ENCODE measurements at regions not wholly inside any gene's neighbourhood (a gene's known extent, or its start where the extent isn't known, plus 50 kb on each side); places are given as distances from the start of the nearest gene placed in this dataset.

DNA sequence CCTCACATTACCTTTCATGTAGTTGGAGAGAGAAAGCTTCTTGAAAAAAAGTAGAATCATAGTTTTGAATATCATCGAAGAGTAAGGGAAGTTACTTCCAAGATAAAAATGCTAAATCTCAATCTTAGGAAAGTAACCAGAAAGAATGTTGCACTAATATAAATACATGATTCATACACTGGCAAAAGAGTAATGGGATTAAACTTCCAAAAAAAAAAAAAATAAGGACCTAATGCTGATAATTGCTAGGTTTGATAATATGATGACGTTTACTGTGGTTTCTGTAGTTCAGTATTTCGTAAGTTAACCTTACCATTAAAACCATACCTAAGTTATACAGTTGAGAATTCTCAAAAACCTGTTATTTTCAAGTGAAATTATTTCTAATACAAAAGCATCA lies 573.8 kb upstream of the CDH9 start:
- no peak overlapping the region for H3K14ac ChIP-seq (ENCODE audit: low read length in 2 of 2)
- H3K23ac ChIP-seq (ENCODE audit: low read length in 2 of 2): no peak overlapping the region
- H3K36me3 ChIP-seq (ENCODE audit: control insufficient read depth in 1 of 2, insufficient read depth in 2 of 2, low read depth in 1 of 2, low read length in 2 of 2): no peaks in the 10 kb centered on the region
- no peak overlapping the region for H3K9ac ChIP-seq (ENCODE audit: low read length)
- no peak overlapping the region for H4K8ac ChIP-seq (ENCODE audit: low read length)
- H3K27me3 ChIP-seq (ENCODE audit: control insufficient read depth in 1 of 2, insufficient read depth in 1 of 2, low read length in 2 of 2): no peaks in the 10 kb centered on the region
- H3K4me2 ChIP-seq (ENCODE audit: low read length, poor library complexity, severe bottlenecking): no peak overlapping the region
- DNase-seq: no peak
- no peak overlapping the region for H2AK5ac ChIP-seq (ENCODE audit: low read length, severe bottlenecking)
- no peak overlapping the region for H2BK5ac ChIP-seq (ENCODE audit: low read depth, low read length, poor library complexity, severe bottlenecking)
- no peak overlapping the region for H4K91ac ChIP-seq (ENCODE audit: low read length)
- no peak overlapping the region for H3K27ac ChIP-seq (ENCODE audit: low read length, poor library complexity, severe bottlenecking)
- H3K4me1 ChIP-seq (ENCODE audit: control insufficient read depth, insufficient read depth, low read depth, low read length): no peaks in the 10 kb centered on the region
- no peak overlapping the region for H2BK15ac ChIP-seq (ENCODE audit: low read depth, poor library complexity, severe bottlenecking)
- H3K9me3 ChIP-seq (ENCODE audit: control insufficient read depth, low read length): peaks cover 5% of the 10 kb centered on the region
- no CpG with 5 or more reads among the region's 3 CpGs for WGBS
- no peak overlapping the region for H3K4ac ChIP-seq (ENCODE audit: low read depth in 1 of 2, low read length in 2 of 2)
- H2BK12ac ChIP-seq (ENCODE audit: low read length in 2 of 2): no peak overlapping the region
- H2AFZ ChIP-seq (ENCODE audit: low read depth, low read length): no peak overlapping the region
- H3K79me1 ChIP-seq (replicated peaks; ENCODE audit: low read length, poor library complexity, severe bottlenecking): no peaks in the 10 kb centered on the region
- H2BK120ac ChIP-seq (ENCODE audit: low read depth, low read length): no peak overlapping the region
- no peak overlapping the region for H3K18ac ChIP-seq (ENCODE audit: low read depth in 1 of 2, low read length in 2 of 2)
- H3K4me3 ChIP-seq (ENCODE audit: insufficient read depth in 1 of 2, low read depth in 1 of 2, low read length in 2 of 2): no peak overlapping the region

DNA sequence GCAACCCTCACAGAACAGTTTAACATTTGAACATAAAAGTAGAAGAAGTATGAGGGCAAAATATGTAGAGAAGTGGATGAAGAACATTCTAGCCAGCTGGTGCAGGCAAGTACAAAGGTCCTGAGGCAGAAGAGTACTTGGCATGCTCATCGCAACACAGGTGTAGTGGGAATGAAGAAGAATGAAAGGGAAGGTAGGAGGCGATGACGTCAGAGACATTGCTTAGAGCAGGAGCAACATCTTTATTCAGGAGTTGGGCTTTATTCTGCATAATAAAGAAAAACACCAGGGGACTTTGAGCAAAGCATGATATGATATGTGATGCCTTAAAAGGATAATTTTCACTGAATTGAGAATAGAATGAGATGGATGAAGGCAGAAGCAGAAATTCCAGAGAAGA lies 570.6 kb upstream of the CDH9 start:
- Histone ChIP-seq H3K27ac (ENCODE audit: low read length, poor library complexity, severe bottlenecking) (no peak overlapping the region), H3K79me1 (replicated peaks; ENCODE audit: low read length, poor library complexity, severe bottlenecking) (no peaks in the 10 kb centered on the region), H3K4me1 (ENCODE audit: control insufficient read depth, insufficient read depth, low read depth, low read length) (no peaks in the 10 kb centered on the region), H3K4me3 (ENCODE audit: insufficient read depth in 1 of 2, low read depth in 1 of 2, low read length in 2 of 2) (no peak overlapping the region), H3K36me3 (ENCODE audit: control insufficient read depth in 1 of 2, insufficient read depth in 2 of 2, low read depth in 1 of 2, low read length in 2 of 2) (no peaks in the 10 kb centered on the region), H2BK120ac (ENCODE audit: low read depth, low read length) (no peak overlapping the region), H2BK12ac (ENCODE audit: low read length in 2 of 2) (no peak overlapping the region), H3K14ac (ENCODE audit: low read length in 2 of 2) (no peak overlapping the region), H3K9me3 (ENCODE audit: control insufficient read depth, low read length) (no peaks in the 10 kb centered on the region), H3K4ac (ENCODE audit: low read depth in 1 of 2, low read length in 2 of 2) (no peak overlapping the region), H4K91ac (ENCODE audit: low read length) (no peak overlapping the region), H4K8ac (ENCODE audit: low read length) (no peak overlapping the region), H2BK15ac (ENCODE audit: low read depth, poor library complexity, severe bottlenecking) (no peak overlapping the region), H3K18ac (ENCODE audit: low read depth in 1 of 2, low read length in 2 of 2) (no peak overlapping the region), H3K23ac (ENCODE audit: low read length in 2 of 2) (no peak overlapping the region), H2BK5ac (ENCODE audit: low read depth, low read length, poor library complexity, severe bottlenecking) (no peak overlapping the region), H2AK5ac (ENCODE audit: low read length, severe bottlenecking) (no peak overlapping the region), H3K27me3 (ENCODE audit: control insufficient read depth in 1 of 2, insufficient read depth in 1 of 2, low read length in 2 of 2) (no peaks in the 10 kb centered on the region), H2AFZ (ENCODE audit: low read depth, low read length) (no peak overlapping the region), H3K9ac (ENCODE audit: low read length) (no peak overlapping the region), H3K4me2 (ENCODE audit: low read length, poor library complexity, severe bottlenecking) (no peak overlapping the region)
- no peak for DNase-seq
- WGBS: 91% methylated on average over 3 of the region's 3 CpGs

DNA sequence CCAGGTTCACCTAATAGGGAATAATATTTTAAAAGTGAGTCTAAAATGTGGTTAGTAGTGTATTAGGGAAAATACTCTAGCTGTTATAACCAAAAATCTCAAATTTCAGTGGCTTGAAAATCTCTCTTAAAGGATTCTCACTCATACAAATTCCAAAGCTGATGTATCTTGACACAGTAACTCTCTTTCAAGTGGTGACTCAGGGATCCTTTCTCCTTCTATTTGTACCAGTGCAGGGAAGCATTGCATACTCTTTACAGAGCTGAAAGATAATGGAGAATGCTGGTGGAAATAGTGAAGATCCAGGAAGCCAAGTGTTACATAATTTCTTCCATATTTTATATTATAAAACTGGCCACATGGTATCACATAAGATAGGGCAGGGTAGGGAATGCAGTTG lies 560.2 kb upstream of the CDH9 start:
- H3K14ac ChIP-seq (ENCODE audit: low read length in 2 of 2): no peak overlapping the region
- H2AFZ ChIP-seq (ENCODE audit: low read depth, low read length): no peak overlapping the region
- H3K27ac ChIP-seq (ENCODE audit: low read length, poor library complexity, severe bottlenecking): no peak overlapping the region
- no peak overlapping the region for H2AK5ac ChIP-seq (ENCODE audit: low read length, severe bottlenecking)
- H3K36me3 ChIP-seq (ENCODE audit: control insufficient read depth in 1 of 2, insufficient read depth in 2 of 2, low read depth in 1 of 2, low read length in 2 of 2): no peaks in the 10 kb centered on the region
- no peak overlapping the region for H3K9ac ChIP-seq (ENCODE audit: low read length)
- H2BK15ac ChIP-seq (ENCODE audit: low read depth, poor library complexity, severe bottlenecking): no peak overlapping the region
- no peaks in the 10 kb centered on the region for H3K9me3 ChIP-seq (ENCODE audit: control insufficient read depth, low read length)
- no peak overlapping the region for H2BK12ac ChIP-seq (ENCODE audit: low read length in 2 of 2)
- no peak overlapping the region for H4K8ac ChIP-seq (ENCODE audit: low read length)
- no peak overlapping the region for H4K91ac ChIP-seq (ENCODE audit: low read length)
- H3K79me1 ChIP-seq (replicated peaks; ENCODE audit: low read length, poor library complexity, severe bottlenecking): no peaks in the 10 kb centered on the region
- no peak overlapping the region for H3K4me3 ChIP-seq (ENCODE audit: insufficient read depth in 1 of 2, low read depth in 1 of 2, low read length in 2 of 2)
- H2BK120ac ChIP-seq (ENCODE audit: low read depth, low read length): no peak overlapping the region
- no peak overlapping the region for H3K23ac ChIP-seq (ENCODE audit: low read length in 2 of 2)
- H3K4me2 ChIP-seq (ENCODE audit: low read length, poor library complexity, severe bottlenecking): no peak overlapping the region
- H3K4ac ChIP-seq (ENCODE audit: low read depth in 1 of 2, low read length in 2 of 2): no peak overlapping the region
- H3K4me1 ChIP-seq (ENCODE audit: control insufficient read depth, insufficient read depth, low read depth, low read length): no peaks in the 10 kb centered on the region
- H2BK5ac ChIP-seq (ENCODE audit: low read depth, low read length, poor library complexity, severe bottlenecking): no peak overlapping the region
- H3K27me3 ChIP-seq (ENCODE audit: control insufficient read depth in 1 of 2, insufficient read depth in 1 of 2, low read length in 2 of 2): no peaks in the 10 kb centered on the region
- no peak overlapping the region for H3K18ac ChIP-seq (ENCODE audit: low read depth in 1 of 2, low read length in 2 of 2)
- peak; percentile 5 for DNase-seq

DNA sequence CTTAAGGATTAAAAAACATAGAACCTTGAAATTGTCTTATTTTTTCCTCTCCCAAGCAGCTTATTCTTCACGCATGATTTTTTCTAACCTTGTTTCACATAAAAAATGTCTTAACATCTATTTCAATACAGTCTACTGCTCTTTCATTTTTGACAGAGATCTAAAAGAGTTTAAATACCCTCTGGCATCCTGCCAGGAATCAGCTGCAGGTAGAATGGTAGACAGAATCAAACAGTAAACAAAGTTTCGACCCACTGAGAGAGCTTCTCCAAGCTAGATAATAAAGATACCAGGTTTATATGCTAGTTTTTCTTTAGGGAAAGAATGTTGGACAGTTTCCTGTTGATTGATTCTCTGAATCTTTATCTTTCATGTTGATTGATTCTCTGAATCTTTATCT lies 555.8 kb upstream of the CDH9 start:
- H3K4ac ChIP-seq (ENCODE audit: low read depth in 1 of 2, low read length in 2 of 2): no peak overlapping the region
- no peak overlapping the region for H2AFZ ChIP-seq (ENCODE audit: low read depth, low read length)
- no peaks in the 10 kb centered on the region for H3K79me1 ChIP-seq (replicated peaks; ENCODE audit: low read length, poor library complexity, severe bottlenecking)
- no peaks in the 10 kb centered on the region for H3K9me3 ChIP-seq (ENCODE audit: control insufficient read depth, low read length)
- no peak overlapping the region for H4K91ac ChIP-seq (ENCODE audit: low read length)
- H3K4me3 ChIP-seq (ENCODE audit: insufficient read depth in 1 of 2, low read depth in 1 of 2, low read length in 2 of 2): no peak overlapping the region
- WGBS: 95% methylated on average over 1 of the region's 2 CpGs
- H2BK120ac ChIP-seq (ENCODE audit: low read depth, low read length): no peak overlapping the region
- H3K4me2 ChIP-seq (ENCODE audit: low read length, poor library complexity, severe bottlenecking): no peak overlapping the region
- no peak overlapping the region for H3K14ac ChIP-seq (ENCODE audit: low read length in 2 of 2)
- no peak overlapping the region for H3K18ac ChIP-seq (ENCODE audit: low read depth in 1 of 2, low read length in 2 of 2)
- DNase-seq: no peak
- no peak overlapping the region for H3K27ac ChIP-seq (ENCODE audit: low read length, poor library complexity, severe bottlenecking)
- H3K4me1 ChIP-seq (ENCODE audit: control insufficient read depth, insufficient read depth, low read depth, low read length): no peaks in the 10 kb centered on the region
- no peaks in the 10 kb centered on the region for H3K36me3 ChIP-seq (ENCODE audit: control insufficient read depth in 1 of 2, insufficient read depth in 2 of 2, low read depth in 1 of 2, low read length in 2 of 2)
- H3K27me3 ChIP-seq (ENCODE audit: control insufficient read depth in 1 of 2, insufficient read depth in 1 of 2, low read length in 2 of 2): no peaks in the 10 kb centered on the region
- H2AK5ac ChIP-seq (ENCODE audit: low read length, severe bottlenecking): no peak overlapping the region
- no peak overlapping the region for H2BK5ac ChIP-seq (ENCODE audit: low read depth, low read length, poor library complexity, severe bottlenecking)
- H2BK15ac ChIP-seq (ENCODE audit: low read depth, poor library complexity, severe bottlenecking): no peak overlapping the region
- no peak overlapping the region for H3K23ac ChIP-seq (ENCODE audit: low read length in 2 of 2)
- no peak overlapping the region for H2BK12ac ChIP-seq (ENCODE audit: low read length in 2 of 2)
- no peak overlapping the region for H4K8ac ChIP-seq (ENCODE audit: low read length)
- no peak overlapping the region for H3K9ac ChIP-seq (ENCODE audit: low read length)
